NCI-H2196 treated with DMSO at 0.1 percent for 48 hours (cell line): ENCODE measurements at regions not wholly inside any gene's neighbourhood (a gene's known extent, or its start where the extent isn't known, plus 50 kb on each side); places are given as distances from the start of the nearest gene placed in this dataset.
"Not testable (repeated sequence)": the region's sequence is repeated elsewhere in the genome, so short reads cannot be mapped to it uniquely, and the experiment has no call there.

Source experiments
- DNase-seq: peaks from one replicate; lab custom pipeline; 2025; ENCODE audit not compliant: unreplicated experiment; lab: John Stamatoyannopoulos, UW

DNA sequence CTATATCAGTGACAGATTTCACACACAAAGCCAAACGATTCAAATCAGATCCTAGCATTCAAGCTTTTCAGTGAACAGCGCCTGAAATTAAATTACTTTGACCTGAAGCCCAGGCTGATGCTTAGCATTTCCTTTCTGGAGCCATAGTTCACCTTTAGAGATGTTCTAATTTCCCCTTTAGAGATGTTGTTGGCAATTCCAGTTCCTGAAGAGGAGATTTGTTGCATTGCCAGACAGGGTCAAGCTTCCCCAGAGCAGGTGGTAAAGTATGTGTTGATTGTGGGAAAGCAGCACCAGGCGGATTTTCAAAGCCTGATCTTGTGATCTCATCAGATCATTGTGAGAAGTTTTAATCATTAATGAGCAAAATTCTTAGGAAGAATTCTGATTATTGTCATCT, 609.8 kb upstream of the KLF12 start:
- no peak for DNase-seq

DNA sequence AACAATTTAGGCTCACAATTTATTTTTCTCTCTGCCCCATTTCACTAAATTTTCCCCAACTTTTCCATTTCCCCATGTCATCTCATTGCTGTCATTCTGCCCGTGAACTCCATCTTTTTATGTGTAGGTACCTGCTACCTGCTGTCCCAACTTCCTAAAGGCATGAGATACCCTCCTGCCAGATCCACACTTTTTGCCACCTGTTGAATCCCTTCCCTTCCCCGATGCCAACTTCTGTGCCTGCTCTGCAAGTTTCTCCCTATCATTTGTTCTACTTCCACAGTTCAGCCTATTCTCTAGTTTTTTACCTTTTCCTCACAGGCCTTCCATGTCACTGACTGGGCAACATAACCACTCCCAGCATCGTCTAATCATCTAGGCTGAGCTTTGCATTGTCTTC, 607.5 kb upstream of the KLF12 start:
- DNase-seq = no peak

DNA sequence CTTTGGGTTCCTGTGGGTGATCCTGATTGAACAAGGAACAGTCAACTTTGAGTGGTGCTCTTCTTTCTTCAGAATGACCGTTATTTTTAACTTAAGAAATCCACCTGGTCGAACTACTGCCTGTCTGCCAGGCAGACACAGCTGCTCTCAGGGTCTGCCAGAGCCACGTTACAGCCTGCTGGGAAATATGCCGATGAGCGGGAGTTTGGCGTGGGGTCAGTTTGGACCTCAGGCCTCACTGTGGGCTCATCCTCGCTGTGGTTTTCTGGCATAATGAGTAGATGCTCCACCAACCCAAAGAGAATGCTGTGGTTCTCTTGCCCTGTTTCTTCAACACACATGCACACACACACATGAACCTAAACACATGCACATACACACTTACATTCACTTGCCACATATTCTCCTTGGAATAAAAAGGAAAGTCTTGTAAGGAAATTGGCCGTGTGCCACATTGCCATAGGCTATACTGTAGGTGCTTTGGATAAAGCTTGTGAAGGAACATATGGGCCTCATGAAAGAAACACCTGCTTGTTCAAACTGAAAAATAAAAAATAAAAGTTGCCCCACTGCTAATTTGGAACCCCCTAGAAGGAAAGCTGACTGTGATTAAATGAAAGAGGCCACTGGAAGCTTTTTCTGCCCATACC, 598.7 kb upstream of the KLF12 start:
- DNase-seq = no peak

DNA sequence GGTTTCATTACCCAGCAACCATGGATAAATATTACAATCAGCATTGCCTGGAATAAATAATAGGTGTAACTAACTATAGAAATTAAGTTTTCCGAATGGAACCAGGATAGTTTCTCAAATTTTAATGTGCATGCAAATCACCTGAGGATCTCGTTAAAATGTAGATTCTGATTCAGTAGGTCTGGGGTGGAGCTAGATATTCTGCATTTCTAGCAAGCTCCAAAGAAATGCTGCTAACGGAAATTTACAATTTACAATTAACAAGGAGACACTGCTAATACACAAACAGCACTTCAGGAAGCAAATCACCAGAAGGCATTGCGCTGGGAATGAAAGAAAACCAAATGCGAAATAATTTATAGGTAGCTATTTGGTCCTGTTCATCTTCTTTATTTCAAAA, 597.5 kb upstream of the KLF12 start:
- no peak for DNase-seq

DNA sequence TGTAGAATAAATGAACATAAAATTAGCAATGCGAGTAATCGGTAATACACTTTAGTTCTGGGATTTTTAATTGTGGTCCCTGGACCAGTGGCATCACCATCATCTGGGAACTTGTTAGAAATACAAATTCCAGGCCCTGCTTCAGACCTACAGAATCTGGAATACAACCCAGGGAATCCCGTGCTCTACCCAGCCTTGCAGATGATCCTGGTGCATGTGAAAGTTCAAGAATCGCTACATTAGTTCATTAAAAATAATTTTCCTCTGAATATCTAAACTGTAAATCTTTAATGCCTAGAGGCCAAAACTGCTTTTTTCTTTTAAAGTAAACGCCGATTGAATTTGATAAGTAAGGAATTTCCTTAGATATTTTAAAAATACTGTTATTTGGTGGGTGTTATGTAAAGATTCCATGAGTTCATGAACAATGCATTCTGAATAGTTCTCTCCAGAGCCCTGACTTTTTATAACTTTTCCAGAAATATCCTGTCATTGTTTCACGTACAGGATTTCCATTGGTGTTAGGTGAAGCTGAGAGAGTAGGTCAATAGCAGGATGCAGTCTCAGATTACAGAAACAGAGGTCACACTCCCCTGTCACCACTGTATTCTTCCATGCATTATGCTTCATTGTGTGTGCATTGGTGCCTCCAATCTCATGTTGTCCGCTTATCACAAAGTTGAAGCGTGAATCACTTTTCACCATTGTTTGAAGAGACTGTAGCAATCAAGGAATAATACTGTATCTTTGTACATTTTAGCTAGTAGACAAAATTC, 596.5 kb upstream of the KLF12 start:
- DNase-seq = no peak

DNA sequence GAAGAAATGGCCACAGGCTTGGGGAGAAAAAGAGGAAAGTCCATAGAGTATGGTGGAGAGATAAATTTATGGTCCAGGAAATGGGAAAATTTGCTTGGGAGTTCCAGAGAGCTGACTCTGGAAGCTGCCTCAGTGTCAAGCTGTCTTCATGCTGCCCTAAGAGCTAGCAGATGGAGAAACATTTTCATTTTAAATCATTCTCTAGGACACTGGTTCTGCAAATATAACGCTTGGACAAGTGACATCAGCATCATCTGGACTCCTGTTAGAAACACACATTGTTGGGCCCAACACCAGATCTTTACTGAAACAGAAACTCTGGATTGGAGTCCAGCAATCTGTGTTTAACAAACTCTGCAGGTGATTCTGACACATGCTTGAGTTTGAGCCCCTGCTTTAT, 592.0 kb upstream of the KLF12 start:
- no peak for DNase-seq

DNA sequence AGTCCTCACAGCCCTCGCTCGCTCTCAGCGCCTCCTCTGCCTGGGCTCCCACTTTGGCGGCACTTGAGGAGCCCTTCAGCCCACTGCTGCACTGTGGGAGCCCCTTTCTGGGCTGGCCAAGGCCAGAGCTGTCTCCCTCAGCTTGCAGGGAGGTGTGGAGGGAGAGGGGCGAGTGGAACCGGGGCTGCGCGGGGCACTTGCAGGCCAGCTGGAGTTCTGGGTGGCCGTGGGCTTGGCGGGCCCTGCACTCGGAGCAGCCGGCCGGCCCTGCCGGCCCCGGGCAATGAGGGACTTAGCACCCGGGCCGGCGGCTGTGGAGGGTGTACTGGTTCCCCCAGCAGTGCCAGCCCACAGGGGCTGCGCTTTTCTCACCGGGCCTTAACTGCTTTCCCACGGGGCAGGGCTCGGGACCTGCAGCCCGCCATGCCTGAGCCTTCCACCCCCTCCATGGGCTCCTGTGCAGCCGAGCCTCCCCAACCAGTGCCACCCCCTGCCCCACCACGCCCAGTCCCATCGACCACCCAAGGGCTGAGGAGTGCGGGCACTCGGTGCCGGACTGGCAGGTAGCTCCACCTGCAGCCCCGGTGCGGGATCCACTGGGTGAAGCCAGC, 584.1 kb upstream of the KLF12 start:
- DNase-seq = not testable (repeated sequence)

DNA sequence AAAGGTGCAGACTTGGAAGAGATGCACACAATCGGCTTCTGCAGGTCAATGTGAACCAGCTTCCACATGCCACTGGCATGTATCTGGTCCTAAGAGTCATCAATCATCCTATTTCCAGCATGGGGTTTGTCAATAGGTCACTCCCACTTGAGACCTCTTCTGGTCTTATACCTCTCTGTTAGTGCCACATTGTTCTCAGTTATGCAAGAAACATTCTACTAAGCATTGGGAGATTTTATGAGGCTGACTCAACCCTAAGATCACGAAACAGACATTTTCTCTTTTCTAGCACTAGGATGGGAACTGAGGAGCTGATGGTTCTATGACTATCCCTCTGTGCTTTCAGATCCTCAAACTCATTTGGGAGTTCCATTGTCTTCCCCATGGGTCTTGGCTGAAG, 581.5 kb upstream of the KLF12 start:
- no peak for DNase-seq

DNA sequence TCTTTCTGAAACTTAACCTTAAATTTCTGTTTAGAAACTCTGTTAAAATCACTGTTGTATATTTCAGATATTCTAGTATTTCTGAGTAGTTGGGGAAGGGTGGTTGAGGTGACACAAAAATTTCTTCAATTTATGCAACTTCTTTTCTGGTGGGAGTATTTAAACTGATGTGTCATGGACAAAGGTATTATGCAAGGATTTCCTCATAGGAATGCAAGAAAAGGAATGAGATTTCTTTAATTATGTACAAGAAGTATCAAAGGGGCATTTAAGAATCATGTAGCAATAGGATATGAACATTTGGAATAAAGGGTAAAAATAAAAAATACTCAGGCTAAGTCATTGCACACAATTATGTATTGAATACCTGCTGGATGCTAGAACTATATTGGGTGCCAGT, 575.8 kb upstream of the KLF12 start:
- DNase-seq = no peak

DNA sequence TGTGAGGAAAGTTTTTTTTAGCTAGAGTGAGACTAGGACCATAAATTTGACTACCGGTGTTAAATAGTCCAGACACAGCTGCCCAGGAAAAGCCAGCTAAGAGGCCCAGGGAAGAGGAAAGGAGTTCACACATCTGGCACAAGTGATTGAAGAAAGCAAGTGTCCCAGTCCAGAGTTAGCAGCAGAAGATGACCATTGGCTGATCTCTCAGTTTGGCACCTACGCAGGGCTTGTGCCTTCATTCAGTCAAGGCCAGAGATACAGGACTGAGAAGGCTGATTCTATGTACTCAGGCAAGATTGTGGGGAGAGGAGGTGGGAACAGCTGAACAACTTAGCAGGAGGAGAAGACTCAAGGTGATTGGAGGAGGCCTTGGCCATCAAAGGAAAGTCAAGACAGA, 575.0 kb upstream of the KLF12 start:
- no peak for DNase-seq

DNA sequence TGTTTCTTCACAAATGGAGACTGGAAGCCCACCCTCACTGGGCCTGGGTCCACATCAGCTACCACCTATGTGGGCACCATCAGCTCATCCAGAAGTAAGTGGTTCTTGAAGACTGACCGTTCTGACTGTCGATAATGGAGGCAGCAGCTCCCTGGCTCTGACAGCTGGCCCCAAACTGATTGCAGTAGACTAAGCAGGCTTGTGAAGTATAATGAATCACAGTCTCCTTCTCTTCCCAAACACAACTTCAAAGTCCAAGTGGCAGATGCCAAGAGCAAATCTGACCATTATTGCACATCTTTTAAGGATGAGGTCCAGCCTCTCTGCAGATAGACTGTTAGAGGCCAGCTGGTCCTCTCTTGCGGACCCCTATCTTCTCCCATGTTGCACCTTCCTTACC, 574.4 kb upstream of the KLF12 start:
- no peak for DNase-seq

DNA sequence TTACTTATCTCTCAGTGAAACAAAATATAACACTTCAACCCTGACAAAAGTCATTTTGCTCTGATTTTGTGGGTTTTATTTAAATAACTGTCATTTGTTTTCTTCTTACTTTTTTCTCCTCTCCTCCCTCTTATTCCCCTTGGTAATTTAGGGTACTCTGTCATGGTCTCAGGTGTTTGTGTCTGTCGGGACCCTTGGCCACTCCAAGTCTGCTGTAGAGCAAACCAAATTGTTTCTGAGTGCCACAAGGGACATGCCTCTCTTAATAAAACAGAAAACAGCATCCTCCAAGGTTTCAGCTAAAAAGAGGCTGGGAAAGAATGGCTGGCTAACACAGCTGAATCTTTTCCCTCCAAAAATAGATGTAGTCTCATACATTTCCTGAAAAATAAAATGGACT, 573.1 kb upstream of the KLF12 start:
- no peak for DNase-seq

DNA sequence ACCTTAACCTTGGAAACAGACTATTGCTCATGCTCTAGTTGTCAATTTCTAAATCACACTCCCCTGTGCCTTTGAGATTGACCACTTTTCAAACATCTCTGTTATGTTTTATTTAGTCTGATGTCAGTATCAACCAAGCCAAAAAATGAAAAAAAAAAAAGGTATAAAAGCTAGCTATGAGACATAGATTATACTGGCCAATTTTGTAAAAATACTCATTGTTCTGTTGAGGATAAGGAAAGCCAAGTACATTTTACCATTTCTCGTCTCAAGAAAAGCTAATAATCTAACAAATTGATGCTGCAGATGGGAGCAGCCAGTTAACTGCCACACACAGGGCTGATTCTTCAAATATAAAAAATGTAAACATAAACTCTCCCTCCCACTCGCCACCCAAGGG, 572.6 kb upstream of the KLF12 start:
- no peak for DNase-seq

DNA sequence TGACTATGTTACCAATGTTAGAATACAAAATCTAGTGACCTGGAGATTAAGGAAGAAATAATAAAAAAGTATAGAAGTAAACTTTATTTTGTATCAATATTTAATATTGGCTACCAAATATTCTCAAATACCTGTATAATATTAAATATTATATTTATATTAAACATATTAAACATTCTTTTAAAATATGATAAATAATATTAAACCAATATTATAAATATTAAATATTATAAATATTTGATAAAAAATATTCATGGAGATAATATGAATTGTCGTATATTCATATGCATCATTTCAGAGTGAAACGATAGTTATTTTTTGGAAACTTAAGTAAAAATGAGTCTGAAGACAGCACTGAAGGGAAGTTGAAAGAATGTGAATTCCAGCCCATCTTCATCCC, 571.2 kb upstream of the KLF12 start:
- DNase-seq = no peak

DNA sequence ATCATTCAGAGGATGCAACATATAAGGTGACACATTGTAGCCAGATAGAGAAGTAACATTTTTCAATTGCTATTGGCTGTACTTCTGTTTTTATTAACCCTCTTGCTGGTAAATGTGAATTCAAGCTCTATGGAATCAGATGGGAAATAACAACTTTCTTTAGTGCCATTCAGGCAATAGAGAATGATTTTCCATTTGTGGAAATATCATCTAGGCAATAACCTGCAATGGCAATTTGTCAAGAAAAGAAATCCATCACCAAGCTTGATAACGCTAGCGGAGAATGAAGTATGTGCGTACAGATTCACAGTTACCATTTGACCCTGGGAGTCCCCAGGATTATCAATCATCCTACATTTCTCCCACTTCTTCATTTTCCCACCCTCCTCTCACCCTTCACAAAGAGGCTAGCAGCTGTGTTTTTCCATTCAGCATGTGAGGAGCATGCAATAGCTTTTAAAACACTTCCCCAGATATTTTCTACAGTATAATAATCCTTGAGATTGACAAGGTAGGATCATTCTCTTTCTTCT, 569.7 kb upstream of the KLF12 start:
- DNase-seq = no peak

DNA sequence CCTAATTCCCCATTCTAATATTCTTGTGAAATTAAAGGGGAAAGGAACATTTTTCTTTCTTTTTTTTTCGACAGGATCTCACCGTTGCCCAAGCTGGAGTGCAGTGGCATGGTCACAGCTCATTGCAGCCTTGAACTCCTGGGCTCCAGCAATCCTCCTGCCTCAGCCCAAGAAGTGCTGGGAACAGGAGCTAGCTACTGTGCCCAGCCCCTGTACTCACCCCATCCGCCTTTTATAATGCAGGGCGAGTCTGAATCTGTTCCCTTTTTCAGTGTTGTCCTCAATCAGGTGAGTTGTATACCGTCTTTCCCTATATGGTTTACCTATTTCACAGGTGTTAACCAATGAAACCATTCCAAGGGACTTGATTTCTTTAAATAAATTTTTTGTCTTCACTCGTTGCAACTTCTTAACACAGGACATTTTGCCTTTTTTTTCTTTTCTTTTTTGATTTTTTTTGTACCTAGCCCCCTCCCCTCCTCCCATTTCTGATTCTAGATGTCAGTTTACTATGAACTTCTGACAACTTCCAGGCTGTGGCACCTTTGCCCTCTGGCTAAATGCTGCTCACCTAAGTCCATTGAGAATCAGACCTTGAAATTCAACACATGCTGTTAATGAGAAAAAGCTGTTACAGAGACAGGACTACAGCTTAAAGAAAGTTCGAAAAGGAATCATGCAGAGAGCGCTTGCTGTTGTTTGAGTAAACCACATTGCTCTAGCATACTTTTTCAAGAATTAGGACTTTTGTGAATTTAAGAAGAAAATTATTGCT, 562.1 kb upstream of the KLF12 start:
- no peak for DNase-seq

DNA sequence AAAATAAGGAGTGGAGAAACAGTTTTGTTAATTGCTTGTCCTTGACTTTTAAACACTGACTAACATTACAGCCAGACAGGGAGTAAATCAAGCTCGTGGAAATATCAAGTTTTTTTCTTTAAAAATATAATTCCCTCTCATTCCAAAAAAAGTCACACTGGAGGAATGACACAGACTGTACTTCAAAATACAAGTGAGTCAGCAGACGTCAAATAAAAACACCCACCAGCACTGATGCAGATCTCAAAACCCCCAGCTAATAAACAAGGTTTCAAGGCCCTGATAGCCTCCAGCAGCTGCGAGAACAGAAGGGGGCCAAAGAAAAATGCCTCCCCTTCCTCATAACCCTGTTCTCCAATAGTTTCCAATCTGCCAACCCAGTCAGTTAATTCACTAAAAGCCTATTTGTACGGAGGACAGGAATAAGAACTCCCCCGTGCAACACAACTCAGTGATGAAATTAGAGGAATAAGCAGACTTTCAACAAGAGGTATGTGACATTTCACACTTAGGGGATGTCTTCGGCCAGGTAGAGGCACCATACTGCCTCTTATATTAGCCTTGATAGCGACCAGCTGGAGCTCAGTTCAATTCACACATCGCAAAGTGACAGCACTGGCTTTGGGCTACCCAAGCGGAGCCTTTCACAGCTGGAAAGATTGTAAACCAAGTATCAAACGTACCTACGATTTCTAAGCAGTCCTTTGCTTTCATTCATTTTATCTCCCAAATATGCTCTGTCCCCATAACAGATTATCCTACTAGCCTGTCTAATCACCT, 561.0 kb upstream of the KLF12 start:
- DNase-seq = no peak

DNA sequence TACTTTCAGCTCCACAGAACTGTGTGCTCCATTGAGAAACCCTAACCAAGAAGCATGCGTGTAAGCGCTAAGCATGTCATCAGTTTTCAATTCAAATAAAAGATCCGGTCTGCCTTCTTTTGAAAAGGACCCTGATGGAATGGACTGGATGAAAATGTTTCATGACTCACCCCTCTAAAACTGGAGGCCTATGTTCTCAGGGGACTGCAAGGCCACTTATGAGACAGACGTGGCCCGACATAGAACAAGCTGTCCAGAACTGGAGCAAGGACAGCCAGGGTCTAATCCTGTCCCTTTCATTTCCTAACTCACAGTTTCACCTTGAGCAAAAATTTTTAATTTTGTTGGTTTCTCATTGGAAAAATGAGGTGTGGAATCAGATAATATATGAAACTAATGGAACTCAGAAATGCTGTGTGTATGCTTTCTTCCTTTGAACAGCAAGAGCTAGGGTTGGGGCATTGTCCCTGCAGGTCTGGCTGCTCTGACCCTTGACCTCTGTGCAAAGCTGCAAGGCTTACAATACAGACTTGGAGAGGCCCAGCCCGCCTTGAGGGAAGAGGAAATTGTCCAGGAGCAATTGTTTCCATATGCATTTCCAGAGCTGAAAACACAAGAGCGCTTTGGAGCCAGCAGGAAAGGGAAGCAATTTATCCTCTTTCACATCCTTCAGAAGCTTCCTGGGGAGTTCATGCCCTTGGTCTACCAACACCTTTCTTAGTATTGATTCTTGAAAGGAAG, 553.4 kb upstream of the KLF12 start:
- DNase-seq = no peak

DNA sequence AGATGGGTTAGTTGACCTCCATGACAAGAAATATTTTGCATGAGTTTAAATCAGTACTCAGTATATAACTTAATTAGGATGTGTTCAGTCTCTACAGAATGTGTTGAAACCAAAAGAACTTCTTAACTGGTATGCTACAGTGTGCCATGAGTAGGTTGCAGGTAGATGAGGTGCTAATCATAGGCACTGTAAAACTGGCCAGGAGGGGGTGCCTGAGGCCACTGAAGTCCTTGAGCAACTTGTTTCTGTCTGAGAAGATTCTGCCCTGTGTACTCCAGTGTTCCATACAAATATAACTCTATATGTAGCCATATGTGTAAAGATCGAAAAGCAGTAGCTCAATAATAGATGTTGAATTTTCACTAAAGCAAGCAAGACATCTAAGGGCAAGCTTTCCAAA, 549.2 kb upstream of the KLF12 start:
- no peak for DNase-seq

DNA sequence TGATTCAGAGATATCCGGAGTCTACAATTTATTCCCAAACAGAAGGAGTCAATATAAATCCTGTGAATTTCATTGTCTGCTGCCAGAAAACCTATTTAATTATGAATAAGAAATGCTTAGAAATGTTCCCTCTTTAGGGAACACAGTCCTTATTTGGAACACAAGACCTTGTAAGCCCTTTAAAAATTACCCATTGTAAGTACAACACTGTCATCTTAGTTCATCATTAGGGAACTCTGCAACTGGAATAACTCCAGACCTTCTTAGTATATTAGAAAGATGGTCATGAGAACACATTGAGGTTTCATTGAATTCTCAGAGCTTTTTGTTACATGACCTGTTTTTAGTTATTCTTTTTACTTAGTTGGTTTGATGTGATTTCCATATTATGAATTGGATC, 548.5 kb upstream of the KLF12 start:
- no peak for DNase-seq
